ENCODE measurements at regions not wholly inside any gene's neighbourhood (a gene's known extent, or its start where the extent isn't known, plus 50 kb on each side); places are given as distances from the start of the nearest gene placed in this dataset.

DNA sequence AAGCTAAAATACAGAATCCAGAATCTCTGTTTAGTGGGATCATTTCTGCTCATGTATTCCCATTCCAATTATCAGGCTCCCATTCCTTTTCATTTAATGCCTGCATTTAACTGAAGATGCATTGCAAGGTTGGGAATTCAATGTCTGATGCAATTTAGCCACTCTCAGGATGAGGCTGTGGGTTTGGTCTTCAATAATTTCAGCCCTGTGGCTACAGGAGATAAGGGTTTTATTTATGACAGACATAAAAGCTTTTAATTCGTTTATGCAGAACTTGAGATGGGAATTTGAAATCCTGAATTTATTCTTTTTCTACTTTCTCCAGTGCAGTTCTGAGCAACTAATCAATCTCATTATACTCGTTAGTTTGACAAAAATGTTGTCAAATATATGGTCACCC lies 1225.9 kb downstream of the PCDH18 start:
- H2BK15ac ChIP-seq (ENCODE audit: low read depth, low read length) = no peak overlapping the region
- ATAC-seq (ENCODE audit: low read depth) (no peak), DNase-seq (no peak)
- no peak overlapping the region for H4K91ac ChIP-seq (ENCODE audit: insufficient read depth, low read depth, low read length)
- no peak overlapping the region for H3K23ac ChIP-seq (ENCODE audit: low read depth, low read length)
- ChIA-PET POLR2A (ENCODE audit: unreplicated experiment) (no interaction called here), CTCF (no interaction called here)
- no peak overlapping the region for H2BK20ac ChIP-seq (ENCODE audit: low read depth, low read length)
- no peaks in the 10 kb centered on the region for H3K36me3 ChIP-seq (ENCODE audit: control insufficient read depth, insufficient read depth, low read length)
- no peak overlapping the region for H3K4me3 ChIP-seq (ENCODE audit: insufficient read depth, low read depth, low read length)
- no peak overlapping the region for H2AK5ac ChIP-seq (ENCODE audit: low read depth, low read length)
- no TSS peak for BruUV-seq (replicated peaks)
- no peak overlapping the region for H3K4me2 ChIP-seq (ENCODE audit: low read depth, low read length)
- no peak overlapping the region for H3K56ac ChIP-seq (ENCODE audit: extremely low read depth, insufficient read depth, low read length)
- no peak overlapping the region for H3K14ac ChIP-seq (replicated peaks; ENCODE audit: low read depth, low read length)
- H2AFZ ChIP-seq (replicated peaks; ENCODE audit: low read length, poor library complexity) = no peak overlapping the region
- peaks cover 2% of the 10 kb centered on the region; the same call in 1 of the 2 replicates for H3K9me3 ChIP-seq (ENCODE audit: control insufficient read depth, insufficient read depth, low read length)
- no peak overlapping the region for H2BK5ac ChIP-seq (ENCODE audit: low read depth, low read length, poor library complexity, severe bottlenecking)
- no peaks in the 10 kb centered on the region for H3K27me3 ChIP-seq (ENCODE audit: control insufficient read depth, insufficient read depth, low read length)
- no peak overlapping the region for H2AK9ac ChIP-seq (replicated peaks; ENCODE audit: low read depth, low read length, poor library complexity)
- TF ChIP-seq SMC3 (IDR thresholded peaks at IDR 0.05; ENCODE audit: low read depth, low read length) = no peak
- TF ChIP-seq NFE2L2 (IDR thresholded peaks at IDR 0.05; ENCODE audit: low read depth, low read length) = no peak
- TF ChIP-seq, protein P1, sequence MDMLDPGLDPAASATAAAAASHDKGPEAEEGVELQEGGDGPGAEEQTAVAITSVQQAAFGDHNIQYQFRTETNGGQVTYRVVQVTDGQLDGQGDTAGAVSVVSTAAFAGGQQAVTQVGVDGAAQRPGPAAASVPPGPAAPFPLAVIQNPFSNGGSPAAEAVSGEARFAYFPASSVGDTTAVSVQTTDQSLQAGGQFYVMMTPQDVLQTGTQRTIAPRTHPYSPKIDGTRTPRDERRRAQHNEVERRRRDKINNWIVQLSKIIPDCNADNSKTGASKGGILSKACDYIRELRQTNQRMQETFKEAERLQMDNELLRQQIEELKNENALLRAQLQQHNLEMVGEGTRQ (IDR thresholded peaks at IDR 0.05; ENCODE audit: low read depth, low read length) = no peak
- TF ChIP-seq RFX5 (IDR thresholded peaks at IDR 0.05; ENCODE audit: low read depth, low read length) = no peak
- in situ Hi-C loops (cut with MboI; ENCODE audit: low sequenced_read_pairs) (no loop called here), intact Hi-C loops (cut with micrococcal nuclease) (no loop called here), dilution Hi-C loops (cut with HindIII; ENCODE audit: low sequenced_read_pairs, unreplicated experiment) (no loop called here)
- H3K4ac ChIP-seq (ENCODE audit: low read depth, low read length) = no peak overlapping the region
- no peak overlapping the region for H3K18ac ChIP-seq (ENCODE audit: low read depth, low read length)
- H3K79me1 ChIP-seq (ENCODE audit: low read depth in 1 of 2, low read length in 2 of 2) = no peaks in the 10 kb centered on the region
- no peaks in the 10 kb centered on the region for H3K4me1 ChIP-seq (ENCODE audit: control insufficient read depth, insufficient read depth, low read length)
- no peak overlapping the region for H3K9ac ChIP-seq (ENCODE audit: low read depth, low read length)
- H4K5ac ChIP-seq (ENCODE audit: low read depth, low read length) = no peak overlapping the region
- no peaks in the 10 kb centered on the region for H4K20me1 ChIP-seq (ENCODE audit: insufficient read depth, low read length)
- H4K8ac ChIP-seq (ENCODE audit: low read depth in 2 of 2, low read length in 2 of 2) = no peak overlapping the region
- no peak overlapping the region for H3K27ac ChIP-seq (ENCODE audit: insufficient read depth, low read length)
- H3K9me1 ChIP-seq (ENCODE audit: insufficient read depth, low read length) = no peaks in the 10 kb centered on the region
- no peak overlapping the region for H2BK120ac ChIP-seq (ENCODE audit: low read depth, low read length)
- WGBS, 2 experiments (ENCODE audit: extremely low coverage in 2 of 2, insufficient read length in 1 of 2) = no CpG with 5 or more reads among the region's 2 CpGs

Data from IMR-90 (cell line).